ENCODE measurements at regions not wholly inside any gene's neighbourhood (a gene's known extent, or its start where the extent isn't known, plus 50 kb on each side); places are given as distances from the start of the nearest gene placed in this dataset.

DNA sequence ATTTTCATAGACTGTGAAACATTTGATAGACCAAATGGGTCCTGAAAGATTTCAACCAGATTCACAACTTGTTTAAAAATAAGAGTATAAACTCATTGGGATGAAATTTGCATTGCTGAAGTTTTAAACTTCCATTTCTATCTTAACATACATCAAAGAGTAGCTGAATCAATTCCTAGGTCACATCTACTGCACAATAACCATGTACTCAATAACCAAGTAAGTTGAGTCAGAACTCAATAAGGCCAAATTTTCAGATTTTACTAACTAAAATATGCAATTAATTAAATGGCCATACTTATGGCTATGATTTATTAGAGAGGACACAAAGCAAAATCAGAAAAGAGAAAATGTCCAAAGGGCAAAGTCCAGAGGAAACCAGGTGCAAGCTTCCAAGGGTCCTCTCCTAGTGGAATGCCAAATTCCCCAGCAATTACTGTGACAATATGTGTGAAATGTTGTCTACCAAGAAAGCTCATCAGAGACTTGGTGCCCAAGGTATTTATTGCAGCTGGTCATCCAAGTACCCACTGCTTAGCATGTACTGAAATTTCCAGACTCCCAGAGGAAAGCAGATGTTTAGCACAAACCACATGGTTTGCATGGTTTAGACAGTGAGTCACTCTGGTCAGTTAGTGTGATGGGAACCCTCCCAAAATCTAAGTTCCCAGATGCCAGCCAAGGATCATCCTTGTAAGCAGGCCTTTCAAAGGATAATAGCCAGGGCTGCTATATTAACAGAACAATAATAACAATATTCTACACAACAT, 238.9 kb downstream of the IPMK start:
- no peak for TF ChIP-seq ZFX (IDR thresholded peaks at IDR 0.05)
- TF ChIP-seq, protein P1, sequence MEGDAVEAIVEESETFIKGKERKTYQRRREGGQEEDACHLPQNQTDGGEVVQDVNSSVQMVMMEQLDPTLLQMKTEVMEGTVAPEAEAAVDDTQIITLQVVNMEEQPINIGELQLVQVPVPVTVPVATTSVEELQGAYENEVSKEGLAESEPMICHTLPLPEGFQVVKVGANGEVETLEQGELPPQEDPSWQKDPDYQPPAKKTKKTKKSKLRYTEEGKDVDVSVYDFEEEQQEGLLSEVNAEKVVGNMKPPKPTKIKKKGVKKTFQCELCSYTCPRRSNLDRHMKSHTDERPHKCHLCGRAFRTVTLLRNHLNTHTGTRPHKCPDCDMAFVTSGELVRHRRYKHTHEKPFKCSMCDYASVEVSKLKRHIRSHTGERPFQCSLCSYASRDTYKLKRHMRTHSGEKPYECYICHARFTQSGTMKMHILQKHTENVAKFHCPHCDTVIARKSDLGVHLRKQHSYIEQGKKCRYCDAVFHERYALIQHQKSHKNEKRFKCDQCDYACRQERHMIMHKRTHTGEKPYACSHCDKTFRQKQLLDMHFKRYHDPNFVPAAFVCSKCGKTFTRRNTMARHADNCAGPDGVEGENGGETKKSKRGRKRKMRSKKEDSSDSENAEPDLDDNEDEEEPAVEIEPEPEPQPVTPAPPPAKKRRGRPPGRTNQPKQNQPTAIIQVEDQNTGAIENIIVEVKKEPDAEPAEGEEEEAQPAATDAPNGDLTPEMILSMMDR (conservative IDR thresholded peaks at IDR 0.05), result no peak
- no peak overlapping the region for H3K27ac ChIP-seq

DNA sequence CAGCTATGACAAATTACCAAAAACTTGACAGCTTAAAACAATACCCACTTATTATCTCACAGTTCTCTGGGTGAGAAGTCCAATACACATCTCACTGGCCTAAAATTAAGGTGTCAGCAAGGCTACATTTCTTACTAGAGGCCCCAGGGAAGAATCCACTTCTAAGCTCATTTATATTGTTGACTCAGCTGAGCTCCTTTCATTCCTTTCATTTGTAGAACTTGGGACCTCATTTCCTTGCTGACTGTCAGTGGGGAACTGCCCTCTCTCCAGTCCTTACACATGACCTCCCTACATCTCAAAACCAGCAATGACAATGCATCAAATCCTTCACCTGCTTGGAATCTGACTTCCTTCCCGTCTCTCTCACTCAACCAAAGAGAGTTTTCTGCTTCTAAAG, 240.3 kb downstream of the IPMK start:
- no peak for TF ChIP-seq ZFX (IDR thresholded peaks at IDR 0.05)
- TF ChIP-seq, protein P1 (conservative IDR thresholded peaks at IDR 0.05), result no peak
- no peak overlapping the region for H3K27ac ChIP-seq

DNA sequence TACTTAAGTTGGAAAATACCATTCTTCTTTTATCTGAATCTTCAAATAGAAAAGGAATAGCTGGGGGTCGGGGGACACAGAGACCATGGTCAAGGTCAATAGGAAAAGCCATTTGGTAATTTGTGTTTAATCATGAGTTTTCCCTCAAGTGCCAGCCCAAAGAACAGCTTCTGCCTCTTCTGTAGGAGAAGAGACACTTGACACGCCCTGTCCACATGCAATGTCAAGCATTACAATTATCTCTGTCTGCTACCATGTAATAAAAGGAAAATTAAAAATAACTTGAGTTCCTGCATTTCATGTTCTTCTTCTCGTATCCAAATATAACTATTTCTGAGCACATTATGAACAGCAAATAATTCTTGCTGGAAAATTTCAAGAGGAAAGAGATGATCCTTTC, 241.7 kb downstream of the IPMK start:
- no peak for TF ChIP-seq ZFX (IDR thresholded peaks at IDR 0.05)
- TF ChIP-seq, protein P1 (conservative IDR thresholded peaks at IDR 0.05), result no peak
- H3K27ac ChIP-seq, result no peak overlapping the region

DNA sequence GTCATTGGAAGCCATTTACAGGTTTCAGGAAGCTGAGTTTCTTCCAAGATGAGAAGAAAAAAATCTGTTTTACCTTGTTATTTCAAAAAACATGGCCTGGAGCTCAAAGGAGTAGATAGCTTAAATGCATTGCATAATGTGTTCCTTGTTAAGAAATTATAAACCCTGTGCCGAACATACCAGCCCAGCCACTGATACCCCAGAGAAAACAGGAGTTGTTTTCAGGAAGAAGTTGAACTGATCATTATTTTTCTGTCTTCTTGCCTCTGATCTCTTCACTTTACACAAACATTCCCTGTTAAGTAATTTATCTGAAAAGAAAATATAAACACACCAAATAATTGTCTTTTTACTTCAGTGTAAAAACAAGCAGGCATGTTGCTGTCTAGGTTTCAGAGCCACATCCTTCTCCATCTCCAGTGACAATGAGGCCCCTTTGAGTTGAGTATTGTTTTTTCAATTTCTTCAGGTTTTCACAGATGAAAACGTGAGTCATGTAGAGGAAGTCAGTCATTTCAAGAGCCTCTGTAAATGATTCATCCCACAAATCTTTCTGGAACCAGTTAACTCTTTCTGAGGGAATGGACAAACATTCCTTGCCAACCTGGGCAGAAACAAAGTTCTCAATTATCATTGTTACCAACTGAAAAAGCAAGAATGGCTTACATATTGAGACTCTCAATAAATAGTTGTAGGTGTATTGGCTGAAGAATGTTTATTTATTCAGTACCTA, 244.2 kb downstream of the IPMK start:
- H3K27ac ChIP-seq, result no peak overlapping the region
- no peak for TF ChIP-seq ZFX (IDR thresholded peaks at IDR 0.05)
- TF ChIP-seq, protein P1 (conservative IDR thresholded peaks at IDR 0.05), result no peak

DNA sequence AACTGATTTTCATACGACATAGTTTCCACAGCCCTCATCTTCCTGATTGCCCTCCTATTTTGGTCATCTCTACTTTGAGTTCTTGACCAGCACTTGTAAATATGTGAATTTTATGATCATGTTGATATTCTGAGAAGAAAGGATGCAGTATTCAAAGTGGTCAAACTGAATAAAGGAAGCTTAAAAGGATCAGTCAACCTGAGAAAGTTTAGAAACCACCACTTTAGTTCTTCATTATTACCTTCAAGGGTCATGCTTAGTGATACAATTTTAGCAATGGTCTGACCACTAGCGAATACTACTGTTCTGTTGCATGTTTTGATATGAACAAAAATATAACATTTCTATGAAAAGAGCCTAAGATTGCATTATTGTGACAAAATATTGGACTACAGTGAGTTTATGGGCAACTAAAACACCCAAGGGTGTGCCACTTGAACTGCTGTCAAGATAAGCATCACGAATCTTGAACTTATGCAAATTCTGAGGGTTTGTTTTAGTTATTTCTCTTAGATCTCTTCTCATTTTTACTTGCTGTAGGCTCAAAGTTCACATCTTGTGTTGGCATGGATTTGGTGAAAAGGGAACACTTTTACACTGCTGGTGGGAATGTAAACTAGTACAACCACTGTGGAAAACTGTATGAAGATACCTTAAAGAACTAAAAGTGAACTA, 247.7 kb downstream of the IPMK start:
- H3K27ac ChIP-seq, result no peak overlapping the region
- TF ChIP-seq, protein P1 (conservative IDR thresholded peaks at IDR 0.05), result no peak
- no peak for TF ChIP-seq ZFX (IDR thresholded peaks at IDR 0.05)

DNA sequence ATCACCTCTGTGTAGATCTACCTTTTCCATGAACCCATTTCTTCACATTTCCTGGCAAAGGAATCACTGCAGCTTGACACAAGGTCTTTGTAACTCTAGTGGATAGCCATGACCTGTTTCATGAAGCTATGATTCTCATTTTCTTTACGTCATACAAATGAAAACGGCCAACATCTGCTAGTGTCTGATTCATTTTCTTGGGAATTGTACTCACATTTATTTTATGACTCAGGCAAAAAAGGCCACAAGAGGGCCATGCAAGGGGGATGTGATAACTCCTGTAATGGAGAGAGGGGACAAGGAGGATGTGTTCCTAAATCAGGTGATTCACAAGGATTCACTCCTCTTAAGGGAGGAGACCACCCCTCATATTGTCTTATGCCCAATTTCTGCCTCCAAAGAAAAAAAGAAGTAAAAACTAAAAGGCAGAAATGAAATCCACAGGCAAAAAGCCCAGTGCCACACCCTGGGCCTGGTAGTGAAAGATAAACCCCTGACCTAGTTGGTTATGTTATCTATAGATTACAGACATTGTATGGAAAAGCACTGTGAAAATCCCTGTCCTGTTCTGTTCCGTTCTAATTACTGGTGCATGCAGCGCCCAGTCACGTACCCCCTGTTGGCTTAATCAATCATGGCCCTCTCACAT, 249.9 kb downstream of the IPMK start:
- no peak overlapping the region for H3K27ac ChIP-seq
- no peak for TF ChIP-seq ZFX (IDR thresholded peaks at IDR 0.05)
- TF ChIP-seq, protein P1 (conservative IDR thresholded peaks at IDR 0.05), result no peak
